Activated CD4-positive, alpha-beta T cell treated with anti-CD3 and anti-CD28 coated beads for 24 hours (primary cell): ENCODE measurements at regions not wholly inside any gene's neighbourhood (a gene's known extent, or its start where the extent isn't known, plus 50 kb on each side); places are given as distances from the start of the nearest gene placed in this dataset.
A peak's percentile ranks its signal among the peaks of the same experiment; 100 is the strongest.

ENCODE experiments used
- DNase-seq, 2 donors: peaks; one replicate each; pipeline ENCODE4 v3.0.0-alpha.2; 2020; ENCODE audit warnings: low read depth in 2 of 2

DNA sequence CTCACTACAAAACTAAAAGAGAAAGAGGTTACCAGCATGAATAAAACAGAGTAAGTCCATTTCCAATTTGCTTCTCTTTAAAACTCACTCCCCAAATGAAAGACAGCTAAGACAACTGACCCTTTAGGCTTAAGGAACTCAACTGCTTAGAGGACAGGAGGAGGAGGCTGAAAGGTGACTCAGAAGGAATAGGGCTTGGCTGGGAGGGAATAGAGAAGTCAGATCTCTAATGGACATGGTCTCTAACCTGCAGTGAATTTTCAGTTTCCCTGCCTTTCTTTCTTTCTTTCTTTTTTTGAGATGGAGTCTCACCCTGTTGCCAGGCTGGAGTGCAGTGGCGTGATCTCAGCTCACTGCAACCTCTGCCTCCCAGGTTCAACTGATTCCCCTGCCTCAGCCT lies 261.8 kb upstream of the CLINT1 start:
- DNase-seq, result no peak

GRCh38 chr5:158119961-158120723 lies 261.2 kb upstream of the CLINT1 start:
- DNase-seq, result no peak

DNA sequence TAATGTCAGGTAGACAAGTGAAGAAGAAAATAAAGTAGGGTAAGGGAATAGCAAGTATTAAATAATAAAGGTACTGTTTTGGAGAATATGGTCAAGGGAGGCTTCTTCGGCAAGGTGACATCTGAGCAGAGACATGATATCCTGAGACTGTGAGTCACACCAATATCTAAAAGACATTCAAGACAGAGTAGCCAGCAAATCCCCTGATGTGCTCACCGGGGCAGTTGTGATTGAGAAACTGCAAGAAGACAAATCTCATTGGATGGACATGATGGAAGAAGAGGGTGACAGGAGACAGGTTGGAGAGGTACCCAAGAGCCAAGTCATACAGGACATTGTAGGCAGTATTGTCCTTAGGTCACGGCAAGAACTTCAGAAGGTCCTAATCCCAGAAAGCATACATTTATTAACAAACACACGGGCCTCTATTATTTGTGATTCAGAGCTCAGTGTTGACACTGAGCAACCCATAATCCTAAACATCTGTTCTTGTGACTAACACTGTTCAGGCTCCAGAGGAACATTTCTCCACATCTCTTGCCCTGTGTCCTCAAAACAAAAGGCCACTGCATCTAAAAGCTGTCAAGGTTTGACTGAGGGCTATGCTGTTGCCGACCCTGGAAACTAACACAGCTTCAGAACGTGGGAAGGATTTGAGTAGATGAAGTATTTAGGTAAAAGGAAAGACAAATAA lies 258.7 kb upstream of the CLINT1 start:
- DNase-seq, result no peak

- no peak for DNase-seq
Measured at GRCh38 chr5:158116965-158117364, 258.0 kb upstream of the CLINT1 start.

DNA sequence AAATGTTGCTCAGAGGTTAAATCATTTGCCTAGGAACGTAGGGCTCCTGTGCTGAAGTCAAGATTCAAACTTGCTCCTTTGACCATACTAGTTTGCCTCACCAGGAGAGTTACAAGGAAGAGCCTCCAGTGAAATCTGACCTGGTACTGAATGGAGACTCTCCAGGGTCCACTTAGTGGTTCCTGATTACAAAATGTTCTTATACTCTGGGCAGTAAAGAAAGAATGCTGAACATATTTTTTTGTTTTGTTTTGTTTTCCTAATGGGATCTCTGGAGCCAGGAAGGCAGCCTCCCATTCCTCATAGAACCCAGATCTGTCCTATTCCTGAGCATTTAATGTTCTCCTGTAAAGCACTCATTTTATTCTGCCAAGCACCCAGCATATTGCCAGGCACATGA lies 256.5 kb upstream of the CLINT1 start:
- no peak for DNase-seq

GRCh38 chr5:158108177-158108576 lies 249.2 kb upstream of the CLINT1 start:
- no peak for DNase-seq

- no peak for DNase-seq
Measured at GRCh38 chr5:158100373-158100888, 241.5 kb upstream of the CLINT1 start.

- no peak for DNase-seq
Measured at GRCh38 chr5:158099571-158100105, 240.7 kb upstream of the CLINT1 start.

DNA sequence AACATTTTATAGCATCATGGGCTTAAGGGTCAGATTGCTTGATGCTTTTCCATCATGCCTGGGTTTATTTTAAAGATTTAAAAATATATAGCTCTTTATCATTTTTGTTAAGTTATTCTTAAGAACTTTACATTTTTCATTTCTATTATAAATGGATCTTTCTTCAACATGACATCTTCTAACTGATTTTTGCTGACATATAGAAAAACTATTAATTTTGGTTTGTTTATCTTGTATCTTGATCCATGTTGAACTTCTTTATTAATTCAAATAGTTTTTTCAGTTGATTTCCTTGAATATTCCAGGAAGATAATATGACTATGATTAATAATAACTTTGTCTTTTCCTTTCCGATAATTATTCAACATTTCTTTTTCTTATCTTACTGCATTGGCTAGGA lies 237.9 kb upstream of the CLINT1 start:
- DNase-seq, result no peak

- DNase-seq, result no peak
Measured at GRCh38 chr5:158086856-158087255, 227.9 kb upstream of the CLINT1 start.

- no peak for DNase-seq
Measured at GRCh38 chr5:158084292-158084691, 225.3 kb upstream of the CLINT1 start.

- no peak for DNase-seq
Measured at GRCh38 chr5:158082696-158083287, 223.8 kb upstream of the CLINT1 start.

GRCh38 chr5:158080112-158080511 lies 221.2 kb upstream of the CLINT1 start:
- no peak for DNase-seq

GRCh38 chr5:158079097-158079496 lies 220.2 kb upstream of the CLINT1 start:
- no peak for DNase-seq

DNA sequence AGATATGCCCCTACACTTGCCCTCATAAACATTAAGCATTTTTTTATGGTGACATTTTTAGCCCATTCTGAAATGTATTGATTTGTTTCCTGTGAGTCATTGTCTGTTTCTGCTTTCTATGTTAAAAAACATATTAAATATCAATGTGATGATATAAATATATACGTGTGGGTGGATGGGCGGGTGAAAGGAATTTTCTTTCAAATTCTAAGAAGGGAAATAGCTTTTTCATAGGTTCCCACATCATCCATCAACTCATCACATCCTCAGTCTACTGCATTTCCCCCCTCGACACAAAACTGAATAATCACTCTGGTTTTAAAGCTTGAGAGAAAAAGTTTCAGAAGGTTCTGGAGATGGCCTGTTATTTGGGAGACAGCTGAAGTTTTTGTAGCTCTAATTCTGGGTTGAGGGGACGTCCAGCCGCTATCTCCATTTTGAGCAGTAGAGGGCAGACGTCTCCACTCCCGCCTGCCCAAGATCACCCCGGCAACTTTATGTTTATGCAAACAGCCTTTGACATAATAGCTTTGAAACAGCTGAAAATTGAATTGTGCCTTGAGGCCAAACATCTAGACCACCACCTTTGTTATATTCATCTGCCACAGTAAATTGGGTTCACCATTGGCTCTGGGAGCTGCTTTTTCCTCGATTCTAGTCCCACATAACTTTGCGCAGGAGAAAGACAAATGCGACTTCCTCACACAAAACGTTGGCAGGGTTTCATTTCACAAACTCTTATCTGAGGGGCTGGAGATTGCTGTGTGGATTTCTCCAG lies 216.2 kb upstream of the CLINT1 start:
- DNase-seq, result peak; percentile 7 to 19

- no peak for DNase-seq
Measured at GRCh38 chr5:158074597-158074991, 215.6 kb upstream of the CLINT1 start.

DNA sequence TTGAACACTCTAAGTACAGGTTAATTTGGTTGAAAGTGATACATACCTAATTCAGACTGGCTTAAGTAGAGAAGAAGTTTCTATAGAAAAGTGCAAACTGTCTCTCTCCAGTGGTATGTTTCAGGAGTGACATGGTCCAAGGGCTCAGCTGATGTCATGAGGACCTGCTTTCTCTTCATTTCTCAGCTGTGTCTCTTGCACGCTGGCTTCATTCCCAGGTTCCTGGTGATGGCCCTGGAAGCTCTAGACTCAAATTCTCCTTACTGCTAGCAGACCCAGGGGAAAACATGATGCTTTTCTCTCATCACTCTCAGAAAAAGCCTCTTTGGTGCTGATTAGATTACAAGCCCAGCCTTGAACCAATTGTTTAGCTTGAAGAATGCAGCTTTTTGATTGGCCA lies 211.9 kb upstream of the CLINT1 start:
- DNase-seq, result no peak

DNA sequence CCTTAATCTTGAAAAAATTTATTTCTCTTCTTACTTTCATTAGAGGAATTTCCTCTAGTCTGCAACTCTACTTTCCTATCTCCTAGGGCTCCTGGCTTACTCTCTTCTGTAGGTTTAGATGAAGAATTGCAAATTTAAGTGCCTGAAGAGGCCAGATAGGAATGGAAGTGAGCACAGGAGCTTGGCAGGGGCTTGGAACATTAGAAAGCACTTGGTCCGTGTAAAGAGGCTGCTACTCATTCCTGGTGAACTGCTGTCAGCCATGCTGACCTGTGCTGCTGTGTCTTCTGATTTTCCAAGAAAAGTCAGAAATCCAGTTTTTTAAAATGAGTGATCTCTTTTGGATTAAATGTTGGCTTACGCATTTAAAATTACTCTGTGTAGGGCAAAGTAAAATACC lies 210.9 kb upstream of the CLINT1 start:
- DNase-seq, result no peak

GRCh38 chr5:158068964-158069363 lies 210.0 kb upstream of the CLINT1 start:
- DNase-seq, result no peak

DNA sequence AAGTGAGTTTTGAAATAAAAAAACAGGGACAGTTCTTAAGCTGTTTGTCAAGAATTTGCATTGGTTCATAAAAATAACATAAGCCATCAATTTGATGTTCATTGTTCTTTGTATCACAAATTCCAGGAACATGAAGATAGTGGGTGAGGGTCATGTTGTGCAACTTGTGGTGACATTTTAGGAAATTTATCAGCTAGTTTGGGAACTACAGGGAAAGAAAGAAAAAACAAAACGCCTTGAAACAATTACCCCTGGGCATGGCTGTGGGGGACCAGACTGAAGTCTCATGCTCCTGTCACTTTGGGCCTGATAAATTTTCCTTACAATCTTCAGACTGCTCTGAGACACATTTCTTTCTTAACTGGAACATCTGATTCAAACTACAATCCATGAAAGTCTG lies 207.1 kb upstream of the CLINT1 start:
- DNase-seq, result no peak

- no peak for DNase-seq
Measured at GRCh38 chr5:158064334-158065123, 205.6 kb upstream of the CLINT1 start.
